Osteoblast (primary cell): ENCODE measurements at regions not wholly inside any gene's neighbourhood (a gene's known extent, or its start where the extent isn't known, plus 50 kb on each side); places are given as distances from the start of the nearest gene placed in this dataset.

Experiments used
- DNase-seq: peaks from one replicate; pipeline ENCODE4 v3.0.0; 2011; ENCODE audit warnings: low spot score, mixed read lengths; ENCODE audit not compliant: insufficient read length; ENCODE audit errors: missing footprints
- H2AFZ ChIP-seq: 2 replicates; pipeline ENCODE4 v1.6.0; 2011; ENCODE audit warnings: mild to moderate bottlenecking, low read length
- H3K27ac ChIP-seq: 2 replicates; pipeline ENCODE4 v1.5.1; 2011; ENCODE audit warnings: mild to moderate bottlenecking, low read depth, low read length, moderate library complexity
- H3K27me3 ChIP-seq: 2 replicates; pipeline ENCODE4 v1.6.0; 2012; ENCODE audit warnings: mild to moderate bottlenecking, control low read depth, inconsistent platforms, low read length, moderate library complexity; ENCODE audit not compliant: insufficient read depth
- H3K36me3 ChIP-seq: 2 replicates; pipeline ENCODE4 v1.5.1; 2011; ENCODE audit warnings: mild to moderate bottlenecking, low read length, control low read depth, moderate library complexity; ENCODE audit not compliant: insufficient read depth
- H3K4me1 ChIP-seq: 2 replicates; pipeline ENCODE4 v1.5.1; 2011; ENCODE audit warnings: mild to moderate bottlenecking, low read length, control low read depth, moderate library complexity; ENCODE audit not compliant: insufficient read depth
- H3K4me2 ChIP-seq: 2 replicates; pipeline ENCODE4 v1.6.0; 2011; ENCODE audit warnings: mild to moderate bottlenecking, low read length; ENCODE audit not compliant: insufficient read depth
- H3K4me3 ChIP-seq: fragments of 200-600 bp; sonication (generic); 3 replicates; pipeline ENCODE4 v1.5.1; 2012; ENCODE audit warnings: mild to moderate bottlenecking, low read length, inconsistent platforms; ENCODE audit not compliant: insufficient read depth
- H3K79me2 ChIP-seq: 2 replicates; pipeline ENCODE4 v1.6.0; 2012; ENCODE audit warnings: mild to moderate bottlenecking, low read length, control low read depth, inconsistent platforms; ENCODE audit not compliant: insufficient read depth
- H3K9me3 ChIP-seq: 2 replicates; pipeline ENCODE4 v1.5.1; 2011; ENCODE audit warnings: low read depth, low read length, control low read depth
- H4K20me1 ChIP-seq: 2 replicates; pipeline ENCODE4 v1.6.0; 2012; ENCODE audit warnings: mild to moderate bottlenecking, low read length, control low read depth; ENCODE audit not compliant: insufficient read depth
- TF ChIP-seq, protein P1 (sequence below): IDR thresholded peaks from 2 replicates; pipeline ENCODE4 v1.5.1; 2011; ENCODE audit warnings: mild to moderate bottlenecking, low read depth, low read length, moderate library complexity; ENCODE audit errors: extremely low read depth

DNA sequence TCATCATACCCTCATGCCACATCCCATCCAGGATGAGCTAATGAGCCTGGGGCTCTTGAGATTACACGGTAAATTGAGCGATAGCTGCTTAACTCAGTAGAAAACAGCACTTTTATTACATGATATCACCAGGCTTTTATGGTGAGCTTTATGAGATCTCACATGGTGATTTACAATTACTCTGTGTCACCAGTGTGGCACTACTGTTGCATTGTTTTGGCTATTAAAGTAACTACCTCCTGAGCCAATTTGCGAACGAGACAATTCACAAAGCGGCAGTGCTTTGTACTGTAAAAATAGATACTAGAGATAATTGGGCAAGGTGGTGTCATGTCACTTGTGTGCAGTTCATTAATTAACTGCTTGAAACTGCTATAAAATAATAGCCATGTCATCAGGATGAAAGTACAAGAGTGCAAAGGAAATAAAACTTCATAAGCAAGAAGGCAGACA lies 767.7 kb upstream of the ADGRL2 start:
- Histone ChIP-seq H3K4me1 (no peaks in the 10 kb centered on the region), H3K4me2 (no peak overlapping the region), H3K27me3 (no peaks in the 10 kb centered on the region), H3K27ac (no peak overlapping the region), H2AFZ (no peak overlapping the region), H3K79me2 (no peaks in the 10 kb centered on the region), H4K20me1 (no peaks in the 10 kb centered on the region), H3K4me3 (no peak overlapping the region), H3K9me3 (no peaks in the 10 kb centered on the region), H3K36me3 (no peaks in the 10 kb centered on the region)
- TF ChIP-seq, protein P1, sequence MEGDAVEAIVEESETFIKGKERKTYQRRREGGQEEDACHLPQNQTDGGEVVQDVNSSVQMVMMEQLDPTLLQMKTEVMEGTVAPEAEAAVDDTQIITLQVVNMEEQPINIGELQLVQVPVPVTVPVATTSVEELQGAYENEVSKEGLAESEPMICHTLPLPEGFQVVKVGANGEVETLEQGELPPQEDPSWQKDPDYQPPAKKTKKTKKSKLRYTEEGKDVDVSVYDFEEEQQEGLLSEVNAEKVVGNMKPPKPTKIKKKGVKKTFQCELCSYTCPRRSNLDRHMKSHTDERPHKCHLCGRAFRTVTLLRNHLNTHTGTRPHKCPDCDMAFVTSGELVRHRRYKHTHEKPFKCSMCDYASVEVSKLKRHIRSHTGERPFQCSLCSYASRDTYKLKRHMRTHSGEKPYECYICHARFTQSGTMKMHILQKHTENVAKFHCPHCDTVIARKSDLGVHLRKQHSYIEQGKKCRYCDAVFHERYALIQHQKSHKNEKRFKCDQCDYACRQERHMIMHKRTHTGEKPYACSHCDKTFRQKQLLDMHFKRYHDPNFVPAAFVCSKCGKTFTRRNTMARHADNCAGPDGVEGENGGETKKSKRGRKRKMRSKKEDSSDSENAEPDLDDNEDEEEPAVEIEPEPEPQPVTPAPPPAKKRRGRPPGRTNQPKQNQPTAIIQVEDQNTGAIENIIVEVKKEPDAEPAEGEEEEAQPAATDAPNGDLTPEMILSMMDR: no peak
- no peak for DNase-seq

DNA sequence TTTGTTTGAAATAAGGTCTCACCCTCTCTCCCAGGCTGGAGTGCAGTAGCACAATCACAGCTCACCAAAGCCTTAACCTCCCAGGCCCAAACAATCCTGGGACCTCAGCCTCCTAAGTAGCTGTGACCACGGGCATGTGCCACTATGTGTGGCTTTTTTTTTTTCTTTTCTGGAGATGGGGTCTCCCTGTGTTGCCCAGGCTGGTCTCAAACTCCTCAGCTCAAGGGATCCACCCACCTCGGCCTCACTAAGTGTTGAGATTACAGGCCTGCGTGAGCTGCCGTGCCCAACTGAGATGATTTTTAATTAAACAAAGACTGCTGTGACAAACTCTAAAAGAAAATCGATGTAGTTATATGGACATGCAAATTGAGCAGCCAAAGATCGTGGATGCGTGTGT lies 768.4 kb upstream of the ADGRL2 start:
- Histone ChIP-seq H3K79me2 (no peaks in the 10 kb centered on the region), H3K27ac (no peak overlapping the region), H4K20me1 (no peaks in the 10 kb centered on the region), H3K27me3 (no peaks in the 10 kb centered on the region), H3K36me3 (no peaks in the 10 kb centered on the region), H3K9me3 (no peaks in the 10 kb centered on the region), H3K4me2 (no peak overlapping the region), H2AFZ (no peak overlapping the region), H3K4me1 (no peaks in the 10 kb centered on the region), H3K4me3 (no peak overlapping the region)
- TF ChIP-seq, protein P1: no peak
- no peak for DNase-seq

DNA sequence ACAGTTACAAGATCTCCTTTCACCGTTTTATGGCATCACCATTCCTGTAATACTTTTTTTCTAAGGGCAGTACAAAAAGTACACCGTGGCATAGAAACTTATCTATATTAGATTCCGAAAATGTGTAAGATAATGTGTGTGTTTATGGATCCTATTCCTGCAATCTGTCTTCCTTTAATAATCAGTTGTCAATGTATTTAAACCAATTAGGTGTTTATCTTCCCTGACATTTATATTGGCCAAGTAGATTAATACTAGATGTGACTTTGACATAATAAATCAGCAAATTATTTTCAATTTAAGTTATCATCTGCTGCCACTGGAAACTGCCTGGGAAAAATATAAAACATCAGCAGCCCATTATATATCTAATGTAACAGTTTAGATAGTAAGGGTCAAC lies 770.3 kb upstream of the ADGRL2 start:
- no peak overlapping the region for H2AFZ ChIP-seq
- no peak overlapping the region for H3K27ac ChIP-seq
- no peak overlapping the region for H3K4me2 ChIP-seq
- H3K4me3 ChIP-seq: no peak overlapping the region
- TF ChIP-seq, protein P1: no peak
- H3K9me3 ChIP-seq: no peaks in the 10 kb centered on the region
- no peaks in the 10 kb centered on the region for H3K27me3 ChIP-seq
- H3K36me3 ChIP-seq: no peaks in the 10 kb centered on the region
- no peak for DNase-seq
- no peaks in the 10 kb centered on the region for H4K20me1 ChIP-seq
- no peaks in the 10 kb centered on the region for H3K79me2 ChIP-seq
- no peaks in the 10 kb centered on the region for H3K4me1 ChIP-seq

DNA sequence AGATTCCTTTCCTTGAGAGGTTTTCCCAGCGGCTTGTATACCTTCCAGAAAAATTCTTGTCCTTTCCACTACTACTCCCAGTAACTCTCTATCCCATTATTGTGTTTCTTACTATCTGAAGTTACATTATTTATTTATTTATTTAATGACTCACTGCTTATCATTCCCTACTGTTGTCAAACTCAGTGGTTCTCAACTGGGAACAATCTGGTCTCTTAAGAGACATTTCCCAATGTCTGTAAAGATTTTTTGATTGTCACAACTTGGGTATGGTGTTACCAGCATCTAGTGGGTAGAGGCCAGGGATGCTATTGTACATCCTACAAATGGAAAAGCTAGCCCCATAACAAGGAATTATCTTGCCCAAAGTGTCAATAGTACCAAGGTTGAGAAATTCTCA lies 771.5 kb upstream of the ADGRL2 start:
- no peak overlapping the region for H3K27ac ChIP-seq
- H3K79me2 ChIP-seq: no peaks in the 10 kb centered on the region
- H3K9me3 ChIP-seq: no peaks in the 10 kb centered on the region
- no peaks in the 10 kb centered on the region for H3K27me3 ChIP-seq
- DNase-seq: no peak
- H3K4me1 ChIP-seq: no peaks in the 10 kb centered on the region
- H3K36me3 ChIP-seq: no peaks in the 10 kb centered on the region
- H2AFZ ChIP-seq: no peak overlapping the region
- H4K20me1 ChIP-seq: no peaks in the 10 kb centered on the region
- no peak overlapping the region for H3K4me2 ChIP-seq
- H3K4me3 ChIP-seq: no peak overlapping the region
- TF ChIP-seq, protein P1: no peak
